Left colon (tissue), 2 donors: ENCODE measurements at regions not wholly inside any gene's neighbourhood (a gene's known extent, or its start where the extent isn't known, plus 50 kb on each side); places are given as distances from the start of the nearest gene placed in this dataset.

Source experiments
- ATAC-seq: fragments of 200-7000 bp; cut with Tn5 transposase; one replicate; pipeline ENCODE4 v1.9.1; 2020; ENCODE audit warnings: mild to moderate bottlenecking, moderate library complexity
- DNase-seq, 2 donors: peaks; one replicate each; pipeline ENCODE4 v3.0.0-alpha.2; 2020
- intact Hi-C, 2 donors: fragments of 100-400 bp; cut with DNase I in 1 of 2; cut with micrococcal nuclease in 1 of 2; formaldehyde crosslinking; loops; one replicate each; pipeline versions ENCODE4 v1.11.2 to v1.14.0; 2022; cut with DNase I, micrococcal nuclease
- donor health status: DM: no; HTN: no; CAD: no.
- donor health status: DM: yes; HTN: yes; CAD: no.

DNA sequence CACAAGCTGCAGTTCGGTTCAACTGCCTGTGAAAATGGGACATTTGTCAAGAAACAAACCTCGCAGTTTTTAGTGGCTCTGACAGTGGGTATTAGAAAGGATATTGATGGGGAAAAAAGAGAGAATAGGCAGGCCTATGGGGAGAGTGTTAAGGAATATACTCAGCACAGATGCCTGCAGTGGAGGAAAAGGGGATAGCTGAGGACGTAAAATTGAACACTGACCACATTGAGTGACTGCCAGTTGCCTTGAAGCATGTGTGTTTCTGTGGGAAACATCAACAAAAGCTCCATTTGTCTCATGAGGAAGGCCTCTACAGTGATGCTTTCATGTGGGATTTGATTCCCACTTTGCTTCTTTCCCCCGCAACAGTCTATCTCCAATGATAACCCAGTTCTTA lies 1042.1 kb downstream of the TUSC7 start:
- DNase-seq (no peak), ATAC-seq (no peak)
- intact Hi-C loops, result no loop called here

DNA sequence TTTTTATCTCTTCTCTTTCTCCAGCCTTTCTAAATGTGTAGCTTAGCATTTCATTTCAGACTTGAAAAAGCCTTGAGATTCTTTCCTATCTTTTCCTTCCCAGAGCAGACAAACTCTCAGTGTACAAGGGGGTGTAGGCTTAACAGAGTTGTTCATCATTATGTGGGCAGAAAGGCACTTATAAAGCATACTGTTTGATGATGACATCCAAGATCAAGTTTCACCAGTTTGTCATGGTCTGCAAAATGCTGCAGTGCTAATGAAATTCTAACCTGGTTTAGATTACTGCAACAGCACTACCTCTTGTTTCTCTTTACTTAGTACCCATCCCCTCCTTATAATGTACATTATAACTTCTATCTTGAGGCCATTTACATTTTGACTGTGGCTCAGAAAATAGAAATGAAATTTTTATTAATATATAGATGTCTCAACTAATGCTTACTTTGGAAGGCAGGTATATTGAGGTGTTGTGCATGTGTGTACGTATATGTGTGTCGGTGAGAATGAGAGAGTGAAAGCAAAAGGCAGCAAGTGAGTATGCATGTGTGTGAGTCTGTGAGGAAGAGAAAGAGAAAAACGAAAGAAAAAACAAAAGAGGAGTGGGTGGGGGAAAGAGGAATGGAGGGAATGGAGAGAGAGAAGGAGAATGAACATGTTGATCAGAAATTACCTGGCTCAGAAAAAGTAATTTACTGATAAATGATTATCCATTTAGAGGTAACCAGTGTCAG lies 1043.6 kb downstream of the TUSC7 start:
- intact Hi-C loops, result no loop called here
- ATAC-seq (no peak), DNase-seq (no peak)

DNA sequence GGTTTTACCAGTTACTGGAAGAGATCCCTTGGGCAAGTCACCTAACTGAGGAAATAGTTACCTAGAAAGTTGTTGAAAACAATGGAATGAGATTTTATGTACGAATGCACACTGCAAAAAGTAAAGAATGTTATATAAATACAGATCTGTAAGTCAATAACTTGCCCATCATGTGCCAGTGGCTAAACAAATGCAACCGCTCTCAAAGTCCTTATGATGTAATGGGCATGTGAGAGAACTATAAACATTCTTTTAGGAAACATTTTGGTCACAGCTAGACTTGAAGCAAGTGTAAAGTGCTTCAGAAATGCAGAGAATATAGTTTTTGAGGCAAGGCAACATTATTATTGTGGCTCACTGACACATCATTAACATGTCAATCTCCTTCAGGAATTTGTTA lies 1044.5 kb downstream of the TUSC7 start:
- intact Hi-C loops, result no loop called here

DNA sequence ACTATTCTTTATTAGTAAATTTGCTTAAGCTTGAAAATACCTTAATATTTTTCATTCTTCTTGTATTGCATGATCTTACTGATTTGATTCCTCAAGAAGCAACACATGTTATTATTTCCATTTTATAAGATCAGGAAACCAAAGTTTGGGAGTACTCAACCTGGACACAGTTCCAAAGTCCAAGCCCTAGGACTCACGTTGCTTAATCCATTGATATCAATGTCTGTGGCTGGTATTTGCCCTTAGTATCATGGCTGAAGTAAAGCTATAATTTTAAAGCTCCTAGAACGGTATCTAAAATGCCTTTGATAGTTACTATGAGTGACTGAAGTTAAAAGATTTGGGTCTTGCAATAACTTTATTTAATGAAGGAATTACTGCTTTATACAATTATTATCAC lies 1045.3 kb downstream of the TUSC7 start:
- DNase-seq (no peak), ATAC-seq (no peak)
- intact Hi-C loops, result no loop called here

More for the DNA sequence above, 1044.5 kb downstream of the TUSC7 start:
- DNase-seq (no peak), ATAC-seq (no peak)

DNA sequence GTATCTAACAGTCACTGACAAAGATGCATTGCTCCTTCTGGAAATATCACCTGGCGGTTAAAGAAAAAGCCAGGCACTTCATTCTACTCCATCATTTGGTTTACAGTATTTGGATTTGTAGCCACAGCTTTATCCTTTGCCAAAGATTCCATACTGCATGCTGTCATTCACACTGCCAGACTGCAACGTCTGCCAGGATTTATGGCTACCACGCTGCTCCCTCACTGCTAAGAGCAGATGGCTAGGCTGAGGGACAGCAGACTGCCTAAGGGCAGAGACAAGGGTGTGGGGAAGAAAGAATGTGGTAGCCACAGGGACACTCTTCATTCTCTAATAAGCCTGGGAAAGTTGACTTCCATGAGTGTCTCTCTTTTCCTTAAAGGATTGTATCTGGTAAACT lies 1047.0 kb downstream of the TUSC7 start:
- DNase-seq (no peak), ATAC-seq (no peak)
- intact Hi-C loops, result no loop called here

DNA sequence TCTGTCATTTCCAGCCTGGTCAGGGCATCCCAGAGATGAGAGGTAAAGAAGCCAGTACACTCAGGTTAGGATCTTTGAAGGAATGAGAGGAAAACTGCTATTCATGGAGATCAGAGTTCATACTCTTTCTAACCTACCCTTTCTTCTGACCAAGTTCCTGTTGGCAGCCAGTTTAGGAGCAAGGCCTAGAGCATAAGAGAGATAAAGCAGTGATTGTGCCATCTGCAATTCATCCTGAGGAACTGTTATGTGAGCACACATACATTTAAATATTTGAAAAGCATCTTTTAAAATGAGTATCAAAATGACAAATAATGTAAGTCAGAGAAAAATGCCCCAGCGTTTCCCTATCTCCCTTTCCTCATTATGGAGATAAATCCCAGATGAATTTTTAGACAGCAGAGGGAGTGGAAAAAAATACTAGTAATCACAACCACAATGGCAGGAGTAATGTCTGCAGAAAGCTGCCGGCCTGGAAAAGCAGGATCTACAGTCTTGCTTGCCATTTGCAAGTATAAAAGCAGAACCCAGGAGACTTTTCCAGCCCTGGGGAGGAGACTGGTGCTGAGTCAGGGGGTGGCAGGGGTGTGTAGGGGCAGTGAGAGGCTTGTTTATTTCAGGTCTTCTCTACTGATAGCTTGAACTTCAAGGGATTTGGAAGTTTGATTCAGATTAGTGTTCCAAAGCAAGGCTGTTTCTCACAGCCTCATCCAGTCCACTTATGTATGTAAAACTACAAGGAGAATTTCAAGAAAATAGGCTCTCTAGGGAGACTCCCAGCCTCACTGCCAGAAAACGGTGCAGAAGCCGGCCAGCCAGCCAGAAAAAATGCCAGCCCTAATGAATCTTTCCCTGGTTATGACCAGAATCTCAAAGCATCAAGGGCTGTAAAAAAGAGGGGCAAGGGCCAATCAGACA lies 1052.4 kb downstream of the TUSC7 start:
- ATAC-seq (no peak), DNase-seq (no peak)
- intact Hi-C loops, result no loop called here

GRCh38 chr3:117762621-117763037 lies 1053.0 kb downstream of the TUSC7 start:
- no peak for ATAC-seq
- intact Hi-C loops, result no loop called here
- DNase-seq, result no peak

GRCh38 chr3:117763561-117763960 lies 1054.0 kb downstream of the TUSC7 start:
- ATAC-seq, result no peak
- intact Hi-C loops, result no loop called here
- DNase-seq, result no peak

DNA sequence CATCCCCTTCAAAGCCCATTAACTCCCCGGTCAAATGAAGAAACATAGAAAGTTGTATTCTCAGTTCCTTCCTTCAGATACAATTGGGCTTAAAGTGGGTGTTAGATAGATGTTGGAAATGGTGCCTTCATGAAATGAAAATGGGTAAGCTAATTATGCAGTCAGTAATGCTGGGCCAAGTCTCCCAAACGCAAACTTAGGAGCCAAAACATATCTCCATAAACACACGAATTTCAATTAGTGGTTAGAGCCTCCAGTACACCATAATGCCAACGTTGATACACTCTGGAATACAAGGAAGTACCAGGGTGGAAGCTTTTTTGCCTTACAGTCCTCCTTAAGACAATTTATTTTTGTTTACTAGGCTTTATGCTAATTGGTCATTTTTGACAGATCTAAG lies 1059.0 kb downstream of the TUSC7 start:
- ATAC-seq, result no peak
- no peak for DNase-seq
- intact Hi-C loops, result no loop called here

GRCh38 chr3:117774130-117774529 lies 1064.6 kb downstream of the TUSC7 start:
- ATAC-seq, result no peak

GRCh38 chr3:117786349-117786748 lies 1076.8 kb downstream of the TUSC7 start:
- DNase-seq (no peak), ATAC-seq (no peak)
- intact Hi-C loops, result no loop called here

More at GRCh38 chr3:117774130-117774529, 1064.6 kb downstream of the TUSC7 start:
- intact Hi-C loops, result no loop called here
- no peak for DNase-seq

- ATAC-seq (no peak), DNase-seq (no peak)
- intact Hi-C loops, result no loop called here
Measured at GRCh38 chr3:117788061-117788460, 1078.5 kb downstream of the TUSC7 start.

- no peak for ATAC-seq
- intact Hi-C loops, result no loop called here
Measured at GRCh38 chr3:117788506-117788905, 1078.9 kb downstream of the TUSC7 start.

DNA sequence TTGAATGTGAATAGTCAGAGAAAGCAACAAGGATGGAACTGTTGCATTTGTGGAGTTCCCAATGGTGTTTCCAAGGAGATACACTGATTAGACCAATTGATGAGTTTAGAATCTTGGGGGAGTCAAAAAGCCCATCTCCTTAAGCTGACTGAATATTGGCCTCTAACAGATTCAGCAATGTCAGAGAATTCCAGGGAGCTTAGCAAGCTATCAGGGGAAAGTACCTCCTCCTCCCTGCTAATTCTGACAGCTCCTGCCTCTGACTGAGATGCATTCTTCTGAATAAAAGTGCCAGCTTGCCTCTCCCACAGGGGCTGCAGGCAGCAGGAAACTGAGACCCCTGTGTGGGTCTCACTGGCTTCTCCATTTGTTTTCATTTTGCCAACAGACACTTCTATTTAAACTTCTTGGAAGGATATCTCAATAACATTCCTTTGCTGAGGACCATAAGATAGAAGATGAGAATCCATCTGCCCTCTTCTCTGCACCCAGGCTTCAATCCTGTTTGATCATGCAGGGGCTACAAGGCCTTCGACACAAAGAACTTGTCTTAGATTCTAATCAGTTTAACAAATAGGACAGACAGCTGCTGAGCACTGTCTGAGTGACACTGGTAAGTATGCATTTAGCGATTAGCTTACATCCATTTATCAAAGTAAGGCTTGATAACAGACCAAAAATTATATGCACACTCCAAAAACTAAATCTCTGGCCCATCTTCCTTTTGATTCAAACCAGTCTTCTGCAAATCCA lies 1080.8 kb downstream of the TUSC7 start:
- intact Hi-C loops, result no loop called here
- no peak for ATAC-seq
- no peak for DNase-seq

More at GRCh38 chr3:117788506-117788905, 1078.9 kb downstream of the TUSC7 start:
- DNase-seq, result no peak

GRCh38 chr3:117793622-117794265 lies 1084.2 kb downstream of the TUSC7 start:
- DNase-seq (no peak), ATAC-seq (no peak)
- intact Hi-C loops, result no loop called here

GRCh38 chr3:117798221-117798620 lies 1088.6 kb downstream of the TUSC7 start:
- intact Hi-C loops, result no loop called here
- DNase-seq, result no peak
- no peak for ATAC-seq

DNA sequence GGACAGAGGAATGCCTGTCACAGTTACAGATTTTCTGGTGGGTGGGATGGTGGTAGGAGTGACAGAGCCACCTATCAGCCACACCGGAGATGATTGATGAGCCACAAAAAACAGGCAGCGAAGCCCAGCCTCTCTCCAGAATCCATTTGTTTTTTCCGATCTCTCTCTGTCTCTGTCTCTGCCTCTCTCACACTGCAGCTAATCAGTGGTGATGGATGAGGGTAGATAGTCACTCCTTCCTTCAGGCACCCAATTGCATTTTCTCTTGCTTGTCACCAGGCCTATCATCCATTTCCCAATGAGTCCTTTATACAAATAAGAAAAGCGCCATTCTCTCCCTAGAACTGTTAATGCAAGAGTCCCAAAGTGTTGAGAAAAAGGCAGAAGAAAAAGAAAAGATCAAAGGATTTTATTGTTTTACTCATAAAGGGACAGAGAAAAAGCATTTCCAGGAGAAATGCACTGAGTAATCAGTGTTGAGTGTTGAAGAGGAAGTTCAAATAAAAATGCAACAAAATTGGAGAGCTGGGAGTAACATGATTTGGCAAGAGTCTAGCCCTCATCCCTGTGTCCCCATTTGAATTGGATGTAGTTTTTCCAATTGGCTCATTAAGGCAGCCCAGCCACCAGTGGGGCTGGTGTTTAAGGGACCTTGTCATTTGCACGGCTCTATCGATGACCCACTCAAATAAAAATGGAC lies 1089.3 kb downstream of the TUSC7 start:
- no peak for DNase-seq
- intact Hi-C loops, result no loop called here
- ATAC-seq, result no peak

DNA sequence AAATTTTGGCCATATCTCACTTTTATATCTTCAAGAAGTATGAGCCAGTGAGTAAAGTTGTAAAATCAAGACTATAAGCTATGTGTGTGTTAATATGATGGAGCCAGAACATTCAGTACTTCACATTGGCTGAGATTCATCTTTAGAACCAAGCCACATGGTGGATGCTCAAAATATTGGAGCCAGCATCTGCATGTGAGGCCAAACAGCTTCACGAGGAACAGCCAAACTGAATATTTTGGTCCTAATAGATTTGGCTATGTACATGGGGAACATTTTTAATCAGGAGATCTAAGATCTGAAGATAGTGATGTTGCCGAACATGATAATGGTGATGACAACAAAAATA lies 1089.8 kb downstream of the TUSC7 start:
- ATAC-seq (no peak), DNase-seq (no peak)
- intact Hi-C loops, result no loop called here

- ATAC-seq (no peak), DNase-seq (no peak)
- intact Hi-C loops, result no loop called here
Measured at GRCh38 chr3:117801912-117802239, 1092.3 kb downstream of the TUSC7 start.
